GM12865 (cell line): ENCODE measurements at regions not wholly inside any gene's neighbourhood (a gene's known extent, or its start where the extent isn't known, plus 50 kb on each side); places are given as distances from the start of the nearest gene placed in this dataset.

ENCODE experiments used
- DNase-seq: peaks from one replicate; pipeline ENCODE4 v3.0.0; 2010; ENCODE audit warnings: low read depth
- H3K4me3 ChIP-seq: 2 replicates; pipeline ENCODE4 v1.5.1; 2011; ENCODE audit warnings: mild to moderate bottlenecking, low read depth, low read length, control low read depth
- CTCF ChIP-seq: IDR thresholded peaks from 2 replicates; pipeline ENCODE4 v1.5.1; 2011; ENCODE audit warnings: low read length, control low read depth, low read depth, inconsistent platforms; ENCODE audit not compliant: insufficient read depth; ENCODE audit errors: missing control alignments

- no peak overlapping the region for H3K4me3 ChIP-seq
- no peak for TF ChIP-seq CTCF
- DNase-seq = no peak
Observed at GRCh38 chr2:71897836-71898235, 249.8 kb downstream of the CYP26B1 start.

GRCh38 chr2:71897137-71897480, 250.6 kb downstream of the CYP26B1 start:
- no peak for TF ChIP-seq CTCF
- H3K4me3 ChIP-seq = no peak overlapping the region
- DNase-seq = no peak

- H3K4me3 ChIP-seq = no peak overlapping the region
- no peak for DNase-seq
- no peak for TF ChIP-seq CTCF
Observed at GRCh38 chr2:71896385-71897136, 251.1 kb downstream of the CYP26B1 start.

GRCh38 chr2:71895320-71896161, 252.1 kb downstream of the CYP26B1 start:
- no peak overlapping the region for H3K4me3 ChIP-seq
- TF ChIP-seq CTCF = no peak
- no peak for DNase-seq

- H3K4me3 ChIP-seq = no peak overlapping the region
- no peak for TF ChIP-seq CTCF
- DNase-seq = no peak
Observed at GRCh38 chr2:71894261-71894660, 253.4 kb downstream of the CYP26B1 start.

GRCh38 chr2:71893646-71894045, 254.0 kb downstream of the CYP26B1 start:
- TF ChIP-seq CTCF = no peak
- H3K4me3 ChIP-seq = no peak overlapping the region
- DNase-seq = no peak
